ENCODE measurements at regions not wholly inside any gene's neighbourhood (a gene's known extent, or its start where the extent isn't known, plus 50 kb on each side); places are given as distances from the start of the nearest gene placed in this dataset.

DNA sequence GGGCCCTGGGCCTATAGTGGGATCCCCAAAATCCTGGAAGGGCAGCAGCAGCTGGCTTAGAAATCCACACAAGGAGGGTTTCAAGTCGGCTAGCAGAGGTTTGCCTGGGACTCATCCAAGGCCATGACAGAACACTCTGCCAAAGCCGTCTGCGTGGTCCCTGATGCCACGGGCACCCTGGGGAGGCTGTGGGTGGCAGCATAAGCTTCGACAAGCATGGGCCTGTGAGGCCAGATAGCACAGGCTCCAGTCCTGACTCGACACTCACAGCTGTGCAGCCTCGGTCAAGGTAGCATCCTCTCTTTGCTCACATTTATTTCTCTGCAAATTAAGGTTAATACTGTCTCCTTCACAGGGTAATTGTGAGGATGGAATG lies 138.3 kb downstream of the JCAD start:
- in situ Hi-C loops (cut with HindIII; ENCODE audit: extremely low pct_ligation_motif_present, low pct_unique_long_range_greater_than_20kb) (no loop called here), intact Hi-C loops (cut with micrococcal nuclease; ENCODE audit: unreplicated experiment) (no loop called here)
- Histone ChIP-seq H3K4me2 (ENCODE audit: low read depth, low read length) (no peak overlapping the region), H3K4me1 (ENCODE audit: insufficient read depth, low read length) (no peaks in the 10 kb centered on the region), H3K79me2 (ENCODE audit: insufficient read depth, low read length) (no peaks in the 10 kb centered on the region), H2AFZ (ENCODE audit: low read length) (no peak overlapping the region), H3K9me3 (ENCODE audit: low read length) (no peaks in the 10 kb centered on the region), H4K20me1 (ENCODE audit: insufficient read depth, low read length) (no peaks in the 10 kb centered on the region), H3K27me3 (ENCODE audit: control insufficient read depth in 1 of 2, insufficient read depth in 2 of 2, low read length in 2 of 2) (peaks cover 0 to 7% of the 10 kb centered on the region in 2 experiments; a peak in 2 of 5 replicates), H3K9ac (ENCODE audit: insufficient read depth, low read depth, low read length) (no peak overlapping the region), H3K27ac (ENCODE audit: extremely low read length, insufficient read depth, low read length) (no peak overlapping the region), H3K4me3 (replicated peaks in 1 of 3; ENCODE audit: insufficient read depth in 1 of 3, low read depth in 2 of 3, low read length in 3 of 3) (no peak overlapping the region), H3K36me3 (replicated peaks in 1 of 2; ENCODE audit: control insufficient read depth in 1 of 2, insufficient read depth in 2 of 2, low read length in 2 of 2) (no peaks in the 10 kb centered on the region)
- no TSS peak for BruUV-seq (replicated peaks)
- ATAC-seq (no peak), FAIRE-seq (no peak), DNase-seq (ENCODE audit: low spot score) (no peak)
- TF ChIP-seq CREB3 (CRISPR knock-in tag; IDR thresholded peaks at IDR 0.05) (no peak), PLRG1 (conservative IDR thresholded peaks at IDR 0.05) (no peak), KDM3A (CRISPR knock-in tag; IDR thresholded peaks at IDR 0.05; ENCODE audit: low read depth) (no peak), DR1 (CRISPR knock-in tag; IDR thresholded peaks at IDR 0.05) (no peak), ZNF781 (CRISPR knock-in tag; IDR thresholded peaks at IDR 0.05; ENCODE audit: borderline replicate concordance, not compliant biosample characterization) (no peak), ELF3 (CRISPR knock-in tag; IDR thresholded peaks at IDR 0.05) (no peak), HDAC2 (CRISPR knock-in tag; IDR thresholded peaks at IDR 0.05) (no peak)
- TF ChIP-seq, protein P1, sequence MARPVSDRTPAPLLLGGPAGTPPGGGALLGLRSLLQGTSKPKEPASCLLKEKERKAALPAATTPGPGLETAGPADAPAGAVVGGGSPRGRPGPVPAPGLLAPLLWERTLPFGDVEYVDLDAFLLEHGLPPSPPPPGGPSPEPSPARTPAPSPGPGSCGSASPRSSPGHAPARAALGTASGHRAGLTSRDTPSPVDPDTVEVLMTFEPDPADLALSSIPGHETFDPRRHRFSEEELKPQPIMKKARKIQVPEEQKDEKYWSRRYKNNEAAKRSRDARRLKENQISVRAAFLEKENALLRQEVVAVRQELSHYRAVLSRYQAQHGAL (CRISPR knock-in tag; IDR thresholded peaks at IDR 0.05; ENCODE audit: not compliant biosample characterization), result no peak
- CTCF ChIA-PET (ENCODE audit: low intra/inter-chr PET ratio, low total read pairs), result no interaction called here
- POLR2A ChIA-PET, result no interaction called here
- 25% methylated on average over 4 of the region's 7 CpGs for WGBS (ENCODE audit: low lambda C conversion rate)
